ENCODE measurements at regions not wholly inside any gene's neighbourhood (a gene's known extent, or its start where the extent isn't known, plus 50 kb on each side); places are given as distances from the start of the nearest gene placed in this dataset.

DNA sequence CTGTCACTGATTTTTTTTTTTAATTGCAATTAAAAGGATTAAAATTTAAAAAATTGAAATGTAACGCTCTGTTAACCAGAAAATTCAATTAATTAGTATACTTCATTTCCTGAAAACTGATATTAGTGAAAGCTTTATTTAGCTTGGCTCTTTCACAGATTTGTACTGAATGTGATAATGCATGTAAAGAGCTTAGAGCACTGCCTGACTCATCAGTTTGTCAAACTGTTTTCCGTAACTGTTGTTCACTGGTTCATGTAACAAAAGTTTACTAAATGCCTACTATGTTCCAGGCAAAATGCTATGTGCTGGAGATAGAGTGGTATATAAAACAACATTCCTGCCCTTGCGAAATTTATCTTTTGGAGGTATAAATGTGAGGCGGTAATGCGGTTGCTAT lies 471.7 kb downstream of the SH2D1A start:
- TF ChIP-seq POLR2A (IDR thresholded peaks at IDR 0.05) (no peak), CTCF (IDR thresholded peaks at IDR 0.05 in 8 of 11, conservative IDR thresholded peaks at IDR 0.05 in 3 of 11) (no peak)
